Skeletal muscle tissue (tissue), 3 donors: ENCODE measurements at regions not wholly inside any gene's neighbourhood (a gene's known extent, or its start where the extent isn't known, plus 50 kb on each side); places are given as distances from the start of the nearest gene placed in this dataset.

Source experiments
- H3K27ac ChIP-seq: one replicate; pipeline ENCODE4 v1.7.0; 2013; ENCODE audit warnings: mild to moderate bottlenecking, low read depth, low read length, inconsistent platforms
- H3K27me3 ChIP-seq, 3 donors: one replicate each; pipeline ENCODE4 v1.7.0; 2013; ENCODE audit warnings: low read length in 3 of 3; ENCODE audit not compliant: control insufficient read depth in 3 of 3, insufficient read depth in 3 of 3
- H3K36me3 ChIP-seq, 3 donors: one replicate each; pipeline ENCODE4 v1.7.0; 2013; ENCODE audit warnings: low read length in 3 of 3; ENCODE audit not compliant: control insufficient read depth in 3 of 3, insufficient read depth in 3 of 3
- H3K4me1 ChIP-seq, 3 donors: one replicate each; pipeline ENCODE4 v1.7.0; 2013; ENCODE audit warnings: low read length in 3 of 3, mild to moderate bottlenecking in 3 of 3; ENCODE audit not compliant: control insufficient read depth in 3 of 3, insufficient read depth in 3 of 3
- H3K4me3 ChIP-seq, 3 donors: one replicate each; pipeline ENCODE4 v1.7.0; 2013; ENCODE audit warnings: low read length in 3 of 3
- H3K9ac ChIP-seq, 3 donors: one replicate each; pipeline ENCODE4 v1.7.0; 2013; ENCODE audit warnings: low read length in 3 of 3, mild to moderate bottlenecking in 3 of 3, moderate library complexity in 2 of 3, low read depth in 1 of 3
- H3K9me3 ChIP-seq, 3 donors: one replicate each; pipeline ENCODE4 v1.7.0; 2013; ENCODE audit warnings: low read length in 3 of 3; ENCODE audit not compliant: control insufficient read depth in 3 of 3
- donor health status: Osteomylitis.

DNA sequence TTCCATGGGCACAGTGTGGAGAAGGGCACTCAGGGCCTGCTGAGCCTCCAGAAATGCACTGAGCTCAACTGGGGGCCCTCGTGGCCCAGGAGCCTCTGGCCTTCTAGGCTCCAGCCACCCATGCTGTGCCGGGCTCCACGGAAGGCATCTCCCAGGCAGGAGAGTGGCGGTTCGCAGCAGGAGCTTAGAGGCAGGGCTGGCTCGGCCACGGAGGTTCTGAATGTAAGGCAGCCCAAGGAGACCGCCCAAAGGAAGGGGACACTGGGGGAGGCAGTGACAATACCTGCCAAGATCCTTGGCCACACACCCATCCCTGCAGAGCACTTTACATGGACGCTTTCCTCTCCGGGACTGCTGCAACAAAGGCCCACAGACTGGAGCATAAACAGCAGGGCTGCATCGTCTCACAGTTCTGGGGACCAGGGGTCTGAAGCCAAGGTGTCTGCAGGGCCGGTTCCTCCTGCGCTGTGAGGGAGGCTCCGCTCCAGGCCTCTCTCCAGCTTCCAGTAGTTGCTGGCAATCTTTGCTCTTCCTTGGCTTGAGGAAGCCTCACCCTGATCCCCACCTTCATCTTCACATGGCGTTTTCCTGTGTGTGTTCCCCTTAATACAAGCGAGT lies 128.2 kb upstream of the CDH4 start:
- H3K27me3 ChIP-seq: peaks cover 1 to 5% (median 2%) of the 10 kb centered on the region in 3 donors

DNA sequence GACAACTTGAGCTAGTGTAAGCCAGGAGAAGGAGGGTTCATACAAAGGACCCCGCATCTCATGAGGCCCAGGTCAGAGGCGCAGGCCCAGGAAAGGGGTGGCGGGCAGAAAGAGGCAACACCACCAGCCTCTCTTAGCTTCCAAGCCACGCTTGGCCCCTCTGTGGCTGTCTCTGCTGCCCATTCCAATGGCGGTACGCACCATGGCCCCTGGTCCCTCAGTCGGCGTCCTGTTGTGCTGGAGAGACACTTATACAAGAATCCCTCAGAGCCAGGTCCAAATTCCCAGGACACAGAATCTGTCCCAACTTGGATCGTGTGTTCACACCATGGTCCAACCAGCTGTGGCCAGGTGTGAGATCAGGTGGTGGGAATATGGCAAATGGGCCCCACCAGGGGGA lies 127.0 kb upstream of the CDH4 start:
- H3K9me3 ChIP-seq: no peaks in the 10 kb centered on the region
- no peaks in the 10 kb centered on the region for H3K4me1 ChIP-seq
- no peak overlapping the region for H3K27ac ChIP-seq
- H3K27me3 ChIP-seq: peaks cover 6 to 7% (median 7%) of the 10 kb centered on the region in 3 donors
- no peak overlapping the region for H3K9ac ChIP-seq
- no peak overlapping the region for H3K4me3 ChIP-seq
- no peaks in the 10 kb centered on the region for H3K36me3 ChIP-seq

More for the DNA sequence above, 128.2 kb upstream of the CDH4 start:
- Histone ChIP-seq H3K9ac (no peak overlapping the region), H3K4me3 (no peak overlapping the region), H3K36me3 (no peaks in the 10 kb centered on the region), H3K27ac (no peak overlapping the region), H3K4me1 (no peaks in the 10 kb centered on the region), H3K9me3 (no peaks in the 10 kb centered on the region)

DNA sequence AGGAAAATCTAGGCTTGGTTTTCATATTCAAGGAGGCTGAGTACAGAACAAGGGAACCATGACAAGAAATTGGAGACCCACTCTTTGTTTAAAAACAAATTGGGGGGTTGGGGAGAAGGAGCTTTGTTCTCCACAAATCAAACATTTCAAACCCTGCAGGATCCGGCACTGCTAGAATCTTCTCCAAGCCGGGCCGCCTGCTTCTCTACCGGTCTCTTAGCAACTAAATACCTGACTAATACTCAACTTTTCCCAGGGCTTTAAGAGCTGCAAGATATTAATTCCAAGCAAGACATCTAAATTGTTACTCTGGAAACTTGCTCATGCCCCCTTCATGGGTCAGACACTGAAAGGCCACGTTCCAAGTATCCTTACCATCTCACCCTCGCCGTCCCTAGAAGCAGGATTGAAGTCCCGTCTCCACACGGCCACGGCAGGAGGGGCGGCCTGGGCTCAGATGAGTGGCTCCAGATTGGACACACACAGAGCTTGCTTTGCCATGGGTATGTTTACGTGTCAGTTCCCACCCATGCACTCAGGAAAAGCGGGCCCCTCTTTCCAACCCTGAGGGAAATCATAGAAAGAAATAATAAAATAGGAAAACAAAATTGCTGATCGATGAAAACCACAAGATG lies 126.4 kb upstream of the CDH4 start:
- Histone ChIP-seq H3K27me3 (peaks cover 8 to 12% (median 9%) of the 10 kb centered on the region in 3 donors), H3K27ac (no peak overlapping the region), H3K9me3 (no peaks in the 10 kb centered on the region), H3K4me1 (no peaks in the 10 kb centered on the region), H3K36me3 (no peaks in the 10 kb centered on the region), H3K4me3 (no peak overlapping the region), H3K9ac (no peak overlapping the region)

GRCh38 chr20:61126369-61127195 lies 125.5 kb upstream of the CDH4 start:
- Histone ChIP-seq H3K36me3 (no peaks in the 10 kb centered on the region), H3K9ac (no peak overlapping the region), H3K27me3 (peaks cover 8 to 14% (median 12%) of the 10 kb centered on the region in 3 donors), H3K9me3 (no peaks in the 10 kb centered on the region), H3K27ac (no peak overlapping the region), H3K4me1 (no peaks in the 10 kb centered on the region), H3K4me3 (no peak overlapping the region)

GRCh38 chr20:61127311-61128039 lies 124.6 kb upstream of the CDH4 start:
- Histone ChIP-seq H3K36me3 (no peaks in the 10 kb centered on the region), H3K27me3 (peaks cover 12 to 17% (median 17%) of the 10 kb centered on the region in 3 donors), H3K9ac (no peak overlapping the region), H3K4me1 (no peaks in the 10 kb centered on the region), H3K9me3 (no peaks in the 10 kb centered on the region), H3K4me3 (no peak overlapping the region), H3K27ac (no peak overlapping the region)

- H3K36me3 ChIP-seq: no peaks in the 10 kb centered on the region
- H3K9ac ChIP-seq: no peak overlapping the region
- H3K4me1 ChIP-seq: no peaks in the 10 kb centered on the region
- H3K9me3 ChIP-seq: no peaks in the 10 kb centered on the region
- no peak overlapping the region for H3K4me3 ChIP-seq
- H3K27ac ChIP-seq: no peak overlapping the region
- peaks cover 17 to 25% (median 17%) of the 10 kb centered on the region in 3 donors for H3K27me3 ChIP-seq
Observed at GRCh38 chr20:61128701-61129269, 123.3 kb upstream of the CDH4 start.

DNA sequence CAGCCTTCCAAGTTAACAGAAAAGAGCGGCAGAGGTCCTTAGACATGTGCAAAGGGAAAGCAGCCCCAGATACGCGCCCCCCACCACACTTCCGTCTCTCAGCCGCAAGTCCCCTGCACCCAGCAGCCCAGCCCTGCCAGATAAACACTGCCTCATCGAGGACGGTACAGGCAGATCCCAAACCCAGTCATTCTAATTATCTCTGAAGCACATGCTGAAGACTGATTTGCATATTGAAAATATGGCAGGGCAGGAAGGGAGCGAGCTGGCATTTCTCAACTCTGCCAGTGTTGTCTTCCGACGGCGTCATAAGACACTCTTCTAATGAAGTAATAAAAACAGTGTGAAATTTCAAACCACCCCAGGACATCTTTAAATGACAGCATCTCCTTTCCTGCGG lies 122.8 kb upstream of the CDH4 start:
- H3K36me3 ChIP-seq: no peaks in the 10 kb centered on the region
- no peak overlapping the region for H3K27ac ChIP-seq
- peaks cover 21 to 29% (median 21%) of the 10 kb centered on the region in 3 donors for H3K27me3 ChIP-seq
- no peaks in the 10 kb centered on the region for H3K4me1 ChIP-seq
- no peak overlapping the region for H3K9ac ChIP-seq
- no peaks in the 10 kb centered on the region for H3K9me3 ChIP-seq
- no peak overlapping the region for H3K4me3 ChIP-seq

DNA sequence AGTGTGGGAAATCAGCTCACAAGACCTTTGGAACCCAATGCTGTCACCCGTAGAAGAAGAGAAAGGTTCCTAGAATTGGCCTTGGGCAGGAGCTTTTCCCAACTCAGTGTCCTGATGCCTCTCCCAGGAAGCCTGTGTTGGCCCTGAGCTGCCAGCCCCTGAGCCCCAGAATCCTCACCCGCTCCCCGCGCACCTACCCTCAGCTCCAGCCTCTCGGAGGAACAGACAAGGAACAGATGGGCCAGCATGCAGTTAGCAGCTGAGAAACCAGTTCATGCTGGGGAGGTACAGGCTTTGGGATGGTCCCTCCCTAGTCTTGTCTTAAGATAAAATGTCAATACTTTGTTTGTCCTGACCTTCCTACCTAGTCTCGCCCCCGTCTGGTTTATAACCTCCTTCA lies 121.9 kb upstream of the CDH4 start:
- Histone ChIP-seq H3K36me3 (no peaks in the 10 kb centered on the region), H3K9ac (no peak overlapping the region), H3K27me3 (peaks cover 25 to 33% (median 27%) of the 10 kb centered on the region in 3 donors), H3K4me1 (no peaks in the 10 kb centered on the region), H3K27ac (no peak overlapping the region), H3K4me3 (no peak overlapping the region), H3K9me3 (no peaks in the 10 kb centered on the region)

GRCh38 chr20:61131944-61132343 lies 120.1 kb upstream of the CDH4 start:
- H3K27ac ChIP-seq: no peak overlapping the region
- H3K4me1 ChIP-seq: peaks cover 0 to 4% (median 0%) of the 10 kb centered on the region in 3 donors
- H3K9me3 ChIP-seq: no peaks in the 10 kb centered on the region
- peaks cover 32 to 40% (median 36%) of the 10 kb centered on the region in 3 donors for H3K27me3 ChIP-seq
- H3K4me3 ChIP-seq: no peak overlapping the region
- H3K36me3 ChIP-seq: no peaks in the 10 kb centered on the region
- no peak overlapping the region for H3K9ac ChIP-seq
